ENCODE measurements at regions not wholly inside any gene's neighbourhood (a gene's known extent, or its start where the extent isn't known, plus 50 kb on each side); places are given as distances from the start of the nearest gene placed in this dataset.

DNA sequence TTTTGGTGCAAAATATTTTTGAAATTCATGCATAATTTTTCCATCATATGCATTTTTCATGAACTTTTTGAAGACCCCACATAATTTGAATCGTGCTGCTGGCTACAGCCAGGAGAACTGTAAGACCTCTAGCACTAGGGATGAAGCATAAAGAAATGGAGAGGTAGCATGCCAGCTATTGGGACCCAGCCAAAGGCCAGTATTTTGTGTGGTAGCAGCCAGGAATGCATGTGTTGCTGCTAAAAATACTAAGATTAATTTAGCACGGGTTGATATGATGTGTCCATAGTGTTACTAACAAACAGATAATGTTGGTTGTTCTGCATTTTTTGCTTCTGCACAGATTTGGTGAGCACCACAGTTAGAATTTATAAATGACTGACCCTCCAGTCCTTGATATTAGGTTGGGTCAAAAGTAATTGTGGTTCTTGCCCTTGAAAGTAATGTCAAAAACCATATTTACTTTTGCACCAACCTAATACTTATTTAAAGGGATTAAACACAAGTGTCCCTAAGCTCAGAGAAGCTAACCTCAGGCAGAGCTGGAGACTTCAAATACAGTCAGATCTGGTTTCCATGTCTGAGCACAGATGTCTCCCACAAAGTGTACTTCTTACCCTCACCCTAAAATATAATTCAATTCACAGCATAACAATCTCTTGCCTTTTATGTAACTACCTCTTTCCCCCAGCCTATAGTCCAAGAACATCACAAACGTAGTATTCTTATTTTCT is 54.1 kb upstream of the NPSR1 start:
- TF ChIP-seq, protein P1, sequence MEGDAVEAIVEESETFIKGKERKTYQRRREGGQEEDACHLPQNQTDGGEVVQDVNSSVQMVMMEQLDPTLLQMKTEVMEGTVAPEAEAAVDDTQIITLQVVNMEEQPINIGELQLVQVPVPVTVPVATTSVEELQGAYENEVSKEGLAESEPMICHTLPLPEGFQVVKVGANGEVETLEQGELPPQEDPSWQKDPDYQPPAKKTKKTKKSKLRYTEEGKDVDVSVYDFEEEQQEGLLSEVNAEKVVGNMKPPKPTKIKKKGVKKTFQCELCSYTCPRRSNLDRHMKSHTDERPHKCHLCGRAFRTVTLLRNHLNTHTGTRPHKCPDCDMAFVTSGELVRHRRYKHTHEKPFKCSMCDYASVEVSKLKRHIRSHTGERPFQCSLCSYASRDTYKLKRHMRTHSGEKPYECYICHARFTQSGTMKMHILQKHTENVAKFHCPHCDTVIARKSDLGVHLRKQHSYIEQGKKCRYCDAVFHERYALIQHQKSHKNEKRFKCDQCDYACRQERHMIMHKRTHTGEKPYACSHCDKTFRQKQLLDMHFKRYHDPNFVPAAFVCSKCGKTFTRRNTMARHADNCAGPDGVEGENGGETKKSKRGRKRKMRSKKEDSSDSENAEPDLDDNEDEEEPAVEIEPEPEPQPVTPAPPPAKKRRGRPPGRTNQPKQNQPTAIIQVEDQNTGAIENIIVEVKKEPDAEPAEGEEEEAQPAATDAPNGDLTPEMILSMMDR (conservative IDR thresholded peaks at IDR 0.05), result no peak
- no peak for TF ChIP-seq EZH2 (IDR thresholded peaks at IDR 0.05; ENCODE audit: low read depth)

Data from PC-9 (cell line).